OCI-LY3 (cell line): ENCODE measurements at regions not wholly inside any gene's neighbourhood (a gene's known extent, or its start where the extent isn't known, plus 50 kb on each side); places are given as distances from the start of the nearest gene placed in this dataset.
"Not testable (repeated sequence)": the region's sequence is repeated elsewhere in the genome, so short reads cannot be mapped to it uniquely, and the experiment has no call there.

Source experiments
- H2AFZ ChIP-seq: fragments of 200-600, 300-600 bp; shearing (Covaris generic); 2 replicates; pipeline ENCODE4 v1.6.0; 2014; ENCODE audit warnings: antibody characterized with exemption, low read depth, low read length
- H3K27ac ChIP-seq: fragments of 200-600, 300-600 bp; sonication (generic); 2 replicates; pipeline ENCODE4 v1.5.1; 2014; ENCODE audit warnings: mild to moderate bottlenecking, low read length, moderate library complexity, mixed read lengths
- H3K27me3 ChIP-seq: fragments of 200-600, 300-600 bp; sonication (generic); 2 replicates; pipeline ENCODE4 v1.6.1; 2014; ENCODE audit warnings: low read depth, low read length, mixed read lengths
- H3K36me3 ChIP-seq: fragments of 200-600, 300-600 bp; sonication (generic); replicated peaks from 2 replicates; pipeline ENCODE3; 2014; ENCODE audit warnings: low read depth, low read length, mixed read lengths
- H3K4me1 ChIP-seq: fragments of 300-600, 200-600 bp; sonication (generic); 2 replicates; pipeline ENCODE4 v1.6.1; 2014; ENCODE audit warnings: low read length, mixed read lengths
- H3K4me2 ChIP-seq: fragments of 200-600, 300-600 bp; sonication (generic); 2 replicates; pipeline ENCODE4 v1.6.1; 2014; ENCODE audit warnings: low read length, mixed read lengths
- H3K4me3 ChIP-seq: fragments of 300-600, 200-600 bp; sonication (generic); 2 replicates; pipeline ENCODE4 v1.5.1; 2014; ENCODE audit warnings: antibody characterized with exemption, mild to moderate bottlenecking, low read length, moderate library complexity
- H3K79me2 ChIP-seq: fragments of 300-600, 200-600 bp; shearing (Covaris generic); 2 replicates; pipeline ENCODE4 v1.6.1; 2014; ENCODE audit warnings: mild to moderate bottlenecking, low read length, mixed read lengths
- H3K9ac ChIP-seq: fragments of 300-600, 200-600 bp; shearing (Covaris generic); 2 replicates; pipeline ENCODE4 v1.6.0; 2014; ENCODE audit warnings: mild to moderate bottlenecking, low read length, moderate library complexity
- H3K9me3 ChIP-seq: fragments of 200-600, 300-600 bp; shearing (Covaris generic); 2 replicates; pipeline ENCODE4 v1.6.1; 2014; ENCODE audit warnings: low read length, mixed read lengths; ENCODE audit not compliant: insufficient read depth
- H4K20me1 ChIP-seq: fragments of 200-600, 300-600 bp; sonication (generic); 2 replicates; pipeline ENCODE4 v1.6.1; 2016; ENCODE audit warnings: low read length, mixed read lengths; ENCODE audit not compliant: insufficient read depth
- CTCF ChIP-seq: fragments of 200-600, 300-600 bp; sonication (generic); IDR thresholded peaks from 2 replicates; pipeline ENCODE4 v1.5.1; 2014; ENCODE audit warnings: antibody characterized with exemption, low read length, low read depth
- EZH2phosphoT487 ChIP-seq: fragments of 200-600 bp; shearing (Covaris generic); IDR thresholded peaks from 2 replicates; pipeline ENCODE4 v1.6.1; 2018; ENCODE audit warnings: antibody characterized with exemption, mixed run types, low read depth

- not testable (repeated sequence) for H3K27me3 ChIP-seq, H3K9me3 ChIP-seq, H4K20me1 ChIP-seq, H3K36me3 ChIP-seq, H3K4me2 ChIP-seq, H3K27ac ChIP-seq, H3K79me2 ChIP-seq, H3K4me3 ChIP-seq, H3K9ac ChIP-seq, H3K4me1 ChIP-seq, H2AFZ ChIP-seq
Measured at GRCh38 chr2:88802026-88802425, 110.6 kb downstream of the RPIA start.

GRCh38 chr2:88807237-88807962 lies 115.9 kb downstream of the RPIA start:
- Histone ChIP-seq H3K9ac (no peak overlapping the region), H3K36me3 (no peaks in the 10 kb centered on the region), H3K4me3 (no peak overlapping the region), H4K20me1 (no peaks in the 10 kb centered on the region), H3K9me3 (no peaks in the 10 kb centered on the region), H2AFZ (no peak overlapping the region), H3K4me1 (no peaks in the 10 kb centered on the region), H3K79me2 (no peaks in the 10 kb centered on the region), H3K4me2 (no peak overlapping the region), H3K27ac (no peak overlapping the region), H3K27me3 (no peaks in the 10 kb centered on the region)
- TF ChIP-seq CTCF (no peak), EZH2phosphoT487 (no peak)

GRCh38 chr2:88808083-88808482 lies 116.6 kb downstream of the RPIA start:
- no peak overlapping the region for H3K27ac ChIP-seq
- H3K4me2 ChIP-seq, result no peak overlapping the region
- no peaks in the 10 kb centered on the region for H3K79me2 ChIP-seq
- no peak for TF ChIP-seq EZH2phosphoT487
- TF ChIP-seq CTCF, result no peak
- H3K9ac ChIP-seq, result no peak overlapping the region
- no peaks in the 10 kb centered on the region for H4K20me1 ChIP-seq
- H3K4me1 ChIP-seq, result no peaks in the 10 kb centered on the region
- H3K36me3 ChIP-seq, result no peaks in the 10 kb centered on the region
- H3K9me3 ChIP-seq, result no peaks in the 10 kb centered on the region
- no peak overlapping the region for H3K4me3 ChIP-seq
- no peak overlapping the region for H2AFZ ChIP-seq
- no peaks in the 10 kb centered on the region for H3K27me3 ChIP-seq

GRCh38 chr2:88808652-88809051 lies 117.2 kb downstream of the RPIA start:
- H3K9me3 ChIP-seq, result no peaks in the 10 kb centered on the region
- H3K27ac ChIP-seq, result no peak overlapping the region
- no peaks in the 10 kb centered on the region for H3K79me2 ChIP-seq
- H3K4me1 ChIP-seq, result no peaks in the 10 kb centered on the region
- no peaks in the 10 kb centered on the region for H3K27me3 ChIP-seq
- H4K20me1 ChIP-seq, result no peaks in the 10 kb centered on the region
- TF ChIP-seq EZH2phosphoT487, result no peak
- TF ChIP-seq CTCF, result no peak
- no peaks in the 10 kb centered on the region for H3K36me3 ChIP-seq
- no peak overlapping the region for H2AFZ ChIP-seq
- no peak overlapping the region for H3K9ac ChIP-seq
- H3K4me2 ChIP-seq, result no peak overlapping the region
- no peak overlapping the region for H3K4me3 ChIP-seq
